GM12878 (cell line): ENCODE measurements at regions not wholly inside any gene's neighbourhood (a gene's known extent, or its start where the extent isn't known, plus 50 kb on each side); places are given as distances from the start of the nearest gene placed in this dataset.
A peak's percentile ranks its signal among the peaks of the same experiment; 100 is the strongest.

ENCODE experiments used
- ATAC-seq: fragments of 200-7000 bp; cut with Tn5 transposase; 3 replicates; pipeline ENCODE4 v1.9.1; 2020; ENCODE audit warnings: mild to moderate bottlenecking, moderate library complexity
- BruUV-seq: library from RNA; stranded (reverse); fragments of 400-500 nt; replicated peaks from 2 replicates; lab custom pipeline; 2021; lab: Mats Ljungman, UMichigan
- CTCF ChIA-PET: fragments of 300-600 bp; sonication (Branson Sonifier 250); formaldehyde crosslinking; extraction: SDS; loops from one replicate; lab custom pipeline; 2021; ENCODE audit warnings: inconsistent platforms; lab: Yijun Ruan, JAX
- POLR2A ChIA-PET: fragments of 350-600 bp; formaldehyde crosslinking; extraction: SDS; loops from one replicate; lab custom pipeline; 2021; ENCODE audit warnings: inconsistent platforms; lab: Charles Lee
- RAD21 ChIA-PET: fragments of 300-600 bp; sonication (Branson Sonifier 250); formaldehyde crosslinking; loops from one replicate; lab custom pipeline; 2023; ENCODE audit warnings: antibody characterized with exemption; ENCODE audit not compliant: unreplicated experiment; lab: Charles Lee
- SMC1A ChIA-PET: fragments of 300-600 bp; sonication (Branson Sonifier 250); formaldehyde crosslinking; loops from one replicate; lab custom pipeline; 2023; ENCODE audit not compliant: unreplicated experiment, uncharacterized antibody; lab: Charles Lee
- DNase-seq: peaks from one replicate; pipeline ENCODE4 v3.0.0-alpha.2; 2011; ENCODE audit warnings: low read depth, low spot score
- FAIRE-seq: peaks from 3 replicates; lab custom pipeline; 2011; peaks lifted over from hg19 to GRCh38; lab: Jason Lieb, UNC
- H2AFZ ChIP-seq: 2 replicates; pipeline ENCODE4 v1.6.0; 2011; ENCODE audit warnings: low read depth, low read length, control low read depth; ENCODE audit not compliant: control insufficient read depth
- H3K27ac ChIP-seq: 2 replicates; pipeline ENCODE4 v1.5.1; 2011; ENCODE audit warnings: control low read depth; ENCODE audit not compliant: control insufficient read depth, insufficient read depth
- H3K27me3 ChIP-seq, 2 experiments: replicated peaks in 1 of 2; 2 replicates each; pipeline versions ENCODE4 v1.6.0 to v1.6.1; 2011; ENCODE audit warnings: low read length in 1 of 2; ENCODE audit not compliant: control insufficient read depth in 2 of 2, insufficient read depth in 2 of 2
- H3K36me3 ChIP-seq, 2 experiments: 2 replicates each; pipeline ENCODE4 v1.5.1; 2011; ENCODE audit warnings: low read length in 1 of 2; ENCODE audit not compliant: control insufficient read depth in 2 of 2, insufficient read depth in 2 of 2
- H3K4me1 ChIP-seq: 2 replicates; pipeline ENCODE4 v1.6.1; 2011; ENCODE audit warnings: mild to moderate bottlenecking, low read length, moderate library complexity, mixed read lengths; ENCODE audit not compliant: control insufficient read depth, insufficient read depth
- H3K4me2 ChIP-seq: 2 replicates; pipeline ENCODE4 v1.6.0; 2011; ENCODE audit warnings: control low read depth; ENCODE audit not compliant: control insufficient read depth, insufficient read depth
- H3K4me3 ChIP-seq: fragments of 200-600 bp; sonication (generic); 2 replicates; pipeline ENCODE4 v1.5.1; 2016
- H3K79me2 ChIP-seq: 2 replicates; pipeline ENCODE4 v1.6.0; 2011; ENCODE audit warnings: low read length; ENCODE audit not compliant: control insufficient read depth, insufficient read depth
- H3K9ac ChIP-seq: 2 replicates; pipeline ENCODE4 v1.8.0; 2011; ENCODE audit warnings: low read length, control low read depth, mixed read lengths; ENCODE audit not compliant: control insufficient read depth, insufficient read depth
- H3K9me3 ChIP-seq: replicated peaks from 3 replicates; pipeline ENCODE4 v1.5.1; 2011; ENCODE audit warnings: mild to moderate bottlenecking, low read length; ENCODE audit not compliant: control insufficient read depth, insufficient read depth
- H4K20me1 ChIP-seq: 2 replicates; pipeline ENCODE4 v1.6.0; 2011; ENCODE audit not compliant: control insufficient read depth, insufficient read depth
- BRCA1 ChIP-seq: IDR thresholded peaks from 2 replicates; pipeline ENCODE4 v1.6.1; 2011; ENCODE audit warnings: low read depth, low read length, improper control_type of control experiment
- KAT2A ChIP-seq: conservative IDR thresholded peaks from 2 replicates; pipeline ENCODE4 v1.6.1; 2011; ENCODE audit warnings: low read depth, low read length; ENCODE audit not compliant: control insufficient read depth
- NBN ChIP-seq: fragments of 450-650 bp; IDR thresholded peaks from 2 replicates; pipeline ENCODE4 v1.6.1; 2016
- NR2C2 ChIP-seq: IDR thresholded peaks from 2 replicates; pipeline ENCODE4 v1.6.1; 2011; ENCODE audit warnings: borderline replicate concordance, low read depth; ENCODE audit not compliant: control insufficient read depth, insufficient read length
- NR2F1 ChIP-seq: fragments of 450-650 bp; conservative IDR thresholded peaks from 2 replicates; pipeline ENCODE4 v1.6.1; 2017; ENCODE audit warnings: mild to moderate bottlenecking
- POLR2AphosphoS2 ChIP-seq: IDR thresholded peaks from 2 replicates; pipeline ENCODE4 v1.6.1; 2011; ENCODE audit warnings: low read depth, mild to moderate bottlenecking, low read length, improper control_type of control experiment, moderate library complexity
- RCOR1 ChIP-seq: conservative IDR thresholded peaks from 2 replicates; pipeline ENCODE4 v1.6.1; 2012; ENCODE audit warnings: low read depth, low read length, improper control_type of control experiment
- STAT1 ChIP-seq: fragments of 450-650 bp; conservative IDR thresholded peaks from 2 replicates; pipeline ENCODE4 v1.6.1; 2014; ENCODE audit warnings: antibody characterized with exemption, mild to moderate bottlenecking
- WGBS: methylation state at CpG from one replicate; pipeline ENCODE4 v1.1.6; 2016; ENCODE audit warnings: low lambda C conversion rate; ENCODE audit not compliant: insufficient replicate concordance, insufficient coverage; ENCODE audit errors: missing lambda C conversion rate; 5-methylcytosine and 5-hydroxymethylcytosine counted together
- in situ Hi-C: fragments of 300-500 bp; cut with MboI; formaldehyde crosslinking; loops from 9 replicates; pipeline ENCODE4 v1.14.3; 2018; ENCODE audit warnings: mixed read lengths
- intact Hi-C: fragments of 100-400 bp; cut with micrococcal nuclease; formaldehyde crosslinking; loops from one replicate; pipeline ENCODE4 v1.14.2; 2022; ENCODE audit not compliant: unreplicated experiment
- TF ChIP-seq, protein P1 (sequence below): IDR thresholded peaks from 2 replicates; pipeline ENCODE4 v1.6.1; 2012; ENCODE audit warnings: mild to moderate bottlenecking, low read depth, low read length
- TF ChIP-seq, protein P2 (sequence below): IDR thresholded peaks from 2 replicates; pipeline ENCODE4 v1.6.1; 2012; ENCODE audit warnings: low read length, inconsistent platforms
- TF ChIP-seq, protein P3 (sequence below): fragments of 450-650 bp; IDR thresholded peaks from 2 replicates; pipeline ENCODE4 v1.6.1; 2017; ENCODE audit warnings: mild to moderate bottlenecking

DNA sequence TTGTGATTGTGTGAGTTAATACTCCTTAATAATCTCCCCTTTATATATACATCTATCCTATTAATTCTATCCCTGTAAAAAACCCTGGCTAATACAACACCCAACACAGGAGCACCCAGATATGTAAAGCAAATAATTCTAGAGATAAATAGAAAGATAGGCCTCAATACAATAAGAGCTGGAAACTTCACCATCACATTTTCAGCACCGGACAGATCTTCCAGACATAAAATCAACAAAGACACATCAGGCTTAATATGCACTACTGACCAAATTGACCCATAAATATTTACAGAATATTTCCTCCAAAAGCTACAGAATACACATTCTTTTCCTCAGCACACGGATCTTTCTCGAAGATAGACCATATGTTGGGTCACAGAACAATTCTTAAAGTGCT is 71.0 kb upstream of the ST8SIA4 start:
- H3K4me3 ChIP-seq, result no peak overlapping the region
- no peak overlapping the region for H3K27ac ChIP-seq
- CTCF ChIA-PET, result interaction anchor here (1.0 kb wide), 1 partner anchor 91 kb away, joined by 3 read pairs; no protein-coding TSS in a partner anchor
- no peak for TF ChIP-seq NR2C2
- TF ChIP-seq, protein P1, sequence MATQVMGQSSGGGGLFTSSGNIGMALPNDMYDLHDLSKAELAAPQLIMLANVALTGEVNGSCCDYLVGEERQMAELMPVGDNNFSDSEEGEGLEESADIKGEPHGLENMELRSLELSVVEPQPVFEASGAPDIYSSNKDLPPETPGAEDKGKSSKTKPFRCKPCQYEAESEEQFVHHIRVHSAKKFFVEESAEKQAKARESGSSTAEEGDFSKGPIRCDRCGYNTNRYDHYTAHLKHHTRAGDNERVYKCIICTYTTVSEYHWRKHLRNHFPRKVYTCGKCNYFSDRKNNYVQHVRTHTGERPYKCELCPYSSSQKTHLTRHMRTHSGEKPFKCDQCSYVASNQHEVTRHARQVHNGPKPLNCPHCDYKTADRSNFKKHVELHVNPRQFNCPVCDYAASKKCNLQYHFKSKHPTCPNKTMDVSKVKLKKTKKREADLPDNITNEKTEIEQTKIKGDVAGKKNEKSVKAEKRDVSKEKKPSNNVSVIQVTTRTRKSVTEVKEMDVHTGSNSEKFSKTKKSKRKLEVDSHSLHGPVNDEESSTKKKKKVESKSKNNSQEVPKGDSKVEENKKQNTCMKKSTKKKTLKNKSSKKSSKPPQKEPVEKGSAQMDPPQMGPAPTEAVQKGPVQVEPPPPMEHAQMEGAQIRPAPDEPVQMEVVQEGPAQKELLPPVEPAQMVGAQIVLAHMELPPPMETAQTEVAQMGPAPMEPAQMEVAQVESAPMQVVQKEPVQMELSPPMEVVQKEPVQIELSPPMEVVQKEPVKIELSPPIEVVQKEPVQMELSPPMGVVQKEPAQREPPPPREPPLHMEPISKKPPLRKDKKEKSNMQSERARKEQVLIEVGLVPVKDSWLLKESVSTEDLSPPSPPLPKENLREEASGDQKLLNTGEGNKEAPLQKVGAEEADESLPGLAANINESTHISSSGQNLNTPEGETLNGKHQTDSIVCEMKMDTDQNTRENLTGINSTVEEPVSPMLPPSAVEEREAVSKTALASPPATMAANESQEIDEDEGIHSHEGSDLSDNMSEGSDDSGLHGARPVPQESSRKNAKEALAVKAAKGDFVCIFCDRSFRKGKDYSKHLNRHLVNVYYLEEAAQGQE, result peak; percentile 52; the same call in 1 of the 2 replicates
- TF ChIP-seq, all 136 proteins: peak for 1
- Histone ChIP-seq H3K9ac (no peak overlapping the region), H3K79me2 (no peaks in the 10 kb centered on the region), H3K36me3 (no peaks in the 10 kb centered on the region), H3K4me2 (no peak overlapping the region), H3K4me1 (no peaks in the 10 kb centered on the region), H4K20me1 (no peaks in the 10 kb centered on the region), H3K27me3 (no peaks in the 10 kb centered on the region), H2AFZ (no peak overlapping the region), H3K9me3 (no peaks in the 10 kb centered on the region)
- intact Hi-C loops, result no loop called here
- no TSS peak for BruUV-seq
- FAIRE-seq (no peak), DNase-seq (no peak), ATAC-seq (no peak)
- WGBS, result 31% methylated on average over 3 of the region's 3 CpGs
- ChIA-PET SMC1A (no interaction called here), POLR2A (no interaction called here), RAD21 (no interaction called here)
- in situ Hi-C loops, result no loop called here

DNA sequence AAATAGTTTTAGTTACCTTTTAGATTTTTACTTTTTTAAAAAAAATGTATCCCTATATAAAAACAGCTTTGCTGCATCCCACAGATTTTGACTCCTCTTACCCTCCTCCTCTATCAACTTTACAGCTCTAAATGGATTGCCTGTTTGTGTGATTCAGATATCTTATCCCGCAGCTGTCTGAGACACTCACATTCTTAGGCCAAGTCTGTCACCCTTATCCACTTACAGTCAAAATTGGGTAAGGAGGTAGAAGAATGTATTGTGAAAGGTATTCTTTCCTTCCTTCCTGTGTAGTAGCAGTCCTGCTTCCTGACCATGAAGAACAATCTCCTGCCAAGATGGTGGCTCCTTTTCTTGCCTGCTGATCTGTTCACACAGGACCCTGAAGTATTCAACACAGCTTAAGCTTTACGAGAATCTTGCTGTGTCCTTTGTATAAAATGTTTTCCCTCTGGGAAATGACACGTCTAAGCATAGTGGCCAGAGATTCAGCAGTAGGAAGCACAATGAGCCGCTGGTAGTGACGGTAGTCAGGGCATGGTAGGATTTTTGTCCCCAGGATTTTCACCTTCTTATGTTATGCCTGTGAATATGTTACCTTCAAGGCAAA is 67.7 kb upstream of the ST8SIA4 start:
- Histone ChIP-seq H3K36me3 (no peaks in the 10 kb centered on the region), H3K4me2 (no peak overlapping the region), H3K9me3 (no peaks in the 10 kb centered on the region), H3K4me1 (no peaks in the 10 kb centered on the region), H4K20me1 (no peaks in the 10 kb centered on the region), H3K79me2 (no peaks in the 10 kb centered on the region), H3K9ac (no peak overlapping the region), H3K27me3 (no peaks in the 10 kb centered on the region), H2AFZ (no peak overlapping the region), H3K4me3 (no peak overlapping the region), H3K27ac (no peak overlapping the region)
- ATAC-seq, result no peak
- ChIA-PET CTCF (no interaction called here), RAD21 (no interaction called here), POLR2A (no interaction called here), SMC1A (no interaction called here)
- in situ Hi-C loops (no loop called here), intact Hi-C loops (no loop called here)
- no TSS peak for BruUV-seq
- WGBS, result 51% methylated on average over 5 of the region's 5 CpGs
- no peak for DNase-seq
- no peak for FAIRE-seq
- TF ChIP-seq, protein P2, sequence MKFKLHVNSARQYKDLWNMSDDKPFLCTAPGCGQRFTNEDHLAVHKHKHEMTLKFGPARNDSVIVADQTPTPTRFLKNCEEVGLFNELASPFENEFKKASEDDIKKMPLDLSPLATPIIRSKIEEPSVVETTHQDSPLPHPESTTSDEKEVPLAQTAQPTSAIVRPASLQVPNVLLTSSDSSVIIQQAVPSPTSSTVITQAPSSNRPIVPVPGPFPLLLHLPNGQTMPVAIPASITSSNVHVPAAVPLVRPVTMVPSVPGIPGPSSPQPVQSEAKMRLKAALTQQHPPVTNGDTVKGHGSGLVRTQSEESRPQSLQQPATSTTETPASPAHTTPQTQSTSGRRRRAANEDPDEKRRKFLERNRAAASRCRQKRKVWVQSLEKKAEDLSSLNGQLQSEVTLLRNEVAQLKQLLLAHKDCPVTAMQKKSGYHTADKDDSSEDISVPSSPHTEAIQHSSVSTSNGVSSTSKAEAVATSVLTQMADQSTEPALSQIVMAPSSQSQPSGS, result no peak
- TF ChIP-seq, protein P3, sequence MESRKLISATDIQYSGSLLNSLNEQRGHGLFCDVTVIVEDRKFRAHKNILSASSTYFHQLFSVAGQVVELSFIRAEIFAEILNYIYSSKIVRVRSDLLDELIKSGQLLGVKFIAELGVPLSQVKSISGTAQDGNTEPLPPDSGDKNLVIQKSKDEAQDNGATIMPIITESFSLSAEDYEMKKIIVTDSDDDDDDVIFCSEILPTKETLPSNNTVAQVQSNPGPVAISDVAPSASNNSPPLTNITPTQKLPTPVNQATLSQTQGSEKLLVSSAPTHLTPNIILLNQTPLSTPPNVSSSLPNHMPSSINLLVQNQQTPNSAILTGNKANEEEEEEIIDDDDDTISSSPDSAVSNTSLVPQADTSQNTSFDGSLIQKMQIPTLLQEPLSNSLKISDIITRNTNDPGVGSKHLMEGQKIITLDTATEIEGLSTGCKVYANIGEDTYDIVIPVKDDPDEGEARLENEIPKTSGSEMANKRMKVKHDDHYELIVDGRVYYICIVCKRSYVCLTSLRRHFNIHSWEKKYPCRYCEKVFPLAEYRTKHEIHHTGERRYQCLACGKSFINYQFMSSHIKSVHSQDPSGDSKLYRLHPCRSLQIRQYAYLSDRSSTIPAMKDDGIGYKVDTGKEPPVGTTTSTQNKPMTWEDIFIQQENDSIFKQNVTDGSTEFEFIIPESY, result no peak
- TF ChIP-seq NR2F1 (no peak), KAT2A (no peak), RCOR1 (no peak), POLR2AphosphoS2 (no peak), NBN (no peak), BRCA1 (no peak), STAT1 (no peak)
